Right lobe of liver (tissue), 4 donors: ENCODE measurements at regions not wholly inside any gene's neighbourhood (a gene's known extent, or its start where the extent isn't known, plus 50 kb on each side); places are given as distances from the start of the nearest gene placed in this dataset.

Experiments
- CTCF ChIP-seq, 4 donors: fragments of 200-600 bp in 3 of 4; fragments of 450-650 bp in 1 of 4; IDR thresholded peaks; one replicate each; pipeline versions ENCODE4 v1.5.1 to v1.8.0; 2016 to 2022; ENCODE audit warnings: antibody characterized with exemption in 4 of 4, mild to moderate bottlenecking in 2 of 4
- POLR2A ChIP-seq: fragments of 450-650 bp; IDR thresholded peaks from one replicate; pipeline ENCODE4 v1.6.1; 2017; ENCODE audit warnings: antibody characterized with exemption, mild to moderate bottlenecking
- donor health status: DM: no; HTN: no; CAD: no.
- donor health status: DM: no; HTN: no; CAD: no.
- donor health status: DM: no; HTN: yes; CAD: no.

GRCh38 chr2:239711911-239712570, 311.2 kb upstream of the HDAC4 start:
- TF ChIP-seq CTCF (IDR thresholded peaks at IDR 0.05) (no peak), POLR2A (no peak)
